ENCODE measurements at regions not wholly inside any gene's neighbourhood (a gene's known extent, or its start where the extent isn't known, plus 50 kb on each side); places are given as distances from the start of the nearest gene placed in this dataset.

DNA sequence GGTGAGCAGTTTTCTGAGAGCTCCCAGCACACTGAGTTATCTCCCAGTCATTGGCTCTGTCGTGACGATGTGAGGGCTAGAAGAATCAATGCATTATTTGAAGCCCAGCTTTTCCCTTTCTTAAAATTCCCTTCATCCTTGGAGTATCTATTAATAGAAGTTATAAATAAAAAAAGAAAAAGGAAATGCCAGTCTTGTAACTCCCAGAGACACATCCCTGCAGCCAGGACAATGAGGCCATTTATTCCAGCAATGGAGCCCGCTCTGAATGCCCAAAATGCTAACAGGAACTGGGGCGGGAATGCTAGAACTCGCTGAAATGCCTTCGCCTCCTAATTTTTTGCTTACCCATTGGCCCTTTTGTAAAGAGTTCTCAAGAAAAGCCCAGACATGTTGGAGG lies 305.8 kb downstream of the TFAP2C start:
- Histone ChIP-seq H3K4me3 (ENCODE audit: low read length in 2 of 2) (no peak overlapping the region), H3K9me3 (ENCODE audit: control insufficient read depth in 2 of 2, low read length in 2 of 2) (no peaks in the 10 kb centered on the region), H3K4me1 (ENCODE audit: control insufficient read depth, insufficient read depth, low read length) (no peaks in the 10 kb centered on the region), H3K36me3 (ENCODE audit: control insufficient read depth in 2 of 2, insufficient read depth in 2 of 2, low read length in 2 of 2) (no peaks in the 10 kb centered on the region), H3K27me3 (ENCODE audit: control insufficient read depth in 1 of 2, insufficient read depth in 2 of 2, low read length in 2 of 2) (peaks cover 0 to 13% of the 10 kb centered on the region in 2 donors), H3K27ac (ENCODE audit: low read length) (no peak overlapping the region), H3K9ac (ENCODE audit: low read length in 2 of 2) (no peak overlapping the region)

DNA sequence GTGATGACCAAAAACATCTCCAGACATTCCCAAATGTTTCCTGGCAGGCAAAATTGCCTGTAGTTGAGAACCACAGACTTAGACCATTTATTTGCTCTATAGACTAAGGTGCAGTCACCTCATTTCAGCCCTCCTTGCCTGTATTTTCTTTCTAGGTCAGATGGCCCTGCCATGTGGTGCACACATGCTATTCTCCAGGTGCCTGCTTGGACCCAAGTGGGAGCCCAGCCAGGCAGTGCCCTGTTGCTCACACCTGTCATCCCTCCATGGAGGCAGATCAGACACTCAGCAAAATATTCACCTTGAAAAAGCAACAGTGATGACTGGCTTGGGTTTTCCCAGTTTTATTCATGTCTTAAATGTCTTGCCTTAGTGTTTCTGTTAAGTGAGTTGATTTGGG lies 311.4 kb downstream of the TFAP2C start:
- no peak overlapping the region for H3K4me3 ChIP-seq (ENCODE audit: low read length in 2 of 2)
- H3K9me3 ChIP-seq (ENCODE audit: control insufficient read depth in 2 of 2, low read length in 2 of 2): no peaks in the 10 kb centered on the region
- H3K27ac ChIP-seq (ENCODE audit: low read length): no peak overlapping the region
- H3K9ac ChIP-seq (ENCODE audit: low read length in 2 of 2): no peak overlapping the region
- H3K36me3 ChIP-seq (ENCODE audit: control insufficient read depth in 2 of 2, insufficient read depth in 2 of 2, low read length in 2 of 2): no peaks in the 10 kb centered on the region
- H3K4me1 ChIP-seq (ENCODE audit: control insufficient read depth, insufficient read depth, low read length): no peaks in the 10 kb centered on the region
- peaks cover 0 to 3% of the 10 kb centered on the region in 2 donors for H3K27me3 ChIP-seq (ENCODE audit: control insufficient read depth in 1 of 2, insufficient read depth in 2 of 2, low read length in 2 of 2)

DNA sequence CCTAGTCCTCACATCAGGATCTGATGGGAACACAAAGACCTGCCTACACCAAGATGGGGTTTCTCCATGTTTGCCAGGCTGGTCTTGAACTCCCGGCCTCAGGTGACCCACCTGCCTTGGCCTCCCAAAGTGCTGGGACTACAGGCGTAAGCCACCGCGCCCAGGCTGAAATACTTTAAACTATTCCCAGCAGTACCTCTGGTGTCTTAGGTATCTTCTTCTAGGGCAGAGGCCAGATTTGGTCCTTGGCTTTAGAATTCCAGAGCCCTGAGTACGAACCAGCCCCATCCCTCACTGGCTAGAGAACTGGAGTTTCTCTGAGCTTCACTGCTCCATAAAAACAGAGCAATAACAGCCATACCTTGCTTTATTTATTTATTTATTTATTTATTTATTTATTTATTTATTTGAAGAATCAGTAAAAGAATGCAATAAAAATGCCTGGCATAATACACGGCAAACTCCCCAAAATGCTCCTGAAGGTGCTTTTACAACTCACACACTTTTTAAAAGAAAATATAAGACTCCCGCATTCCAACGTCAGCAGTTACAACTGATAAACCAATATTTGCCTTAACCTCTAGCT lies 312.1 kb downstream of the TFAP2C start:
- Histone ChIP-seq H3K36me3 (ENCODE audit: control insufficient read depth in 2 of 2, insufficient read depth in 2 of 2, low read length in 2 of 2) (no peaks in the 10 kb centered on the region), H3K27me3 (ENCODE audit: control insufficient read depth in 1 of 2, insufficient read depth in 2 of 2, low read length in 2 of 2) (peaks cover 0 to 5% of the 10 kb centered on the region in 2 donors)

DNA sequence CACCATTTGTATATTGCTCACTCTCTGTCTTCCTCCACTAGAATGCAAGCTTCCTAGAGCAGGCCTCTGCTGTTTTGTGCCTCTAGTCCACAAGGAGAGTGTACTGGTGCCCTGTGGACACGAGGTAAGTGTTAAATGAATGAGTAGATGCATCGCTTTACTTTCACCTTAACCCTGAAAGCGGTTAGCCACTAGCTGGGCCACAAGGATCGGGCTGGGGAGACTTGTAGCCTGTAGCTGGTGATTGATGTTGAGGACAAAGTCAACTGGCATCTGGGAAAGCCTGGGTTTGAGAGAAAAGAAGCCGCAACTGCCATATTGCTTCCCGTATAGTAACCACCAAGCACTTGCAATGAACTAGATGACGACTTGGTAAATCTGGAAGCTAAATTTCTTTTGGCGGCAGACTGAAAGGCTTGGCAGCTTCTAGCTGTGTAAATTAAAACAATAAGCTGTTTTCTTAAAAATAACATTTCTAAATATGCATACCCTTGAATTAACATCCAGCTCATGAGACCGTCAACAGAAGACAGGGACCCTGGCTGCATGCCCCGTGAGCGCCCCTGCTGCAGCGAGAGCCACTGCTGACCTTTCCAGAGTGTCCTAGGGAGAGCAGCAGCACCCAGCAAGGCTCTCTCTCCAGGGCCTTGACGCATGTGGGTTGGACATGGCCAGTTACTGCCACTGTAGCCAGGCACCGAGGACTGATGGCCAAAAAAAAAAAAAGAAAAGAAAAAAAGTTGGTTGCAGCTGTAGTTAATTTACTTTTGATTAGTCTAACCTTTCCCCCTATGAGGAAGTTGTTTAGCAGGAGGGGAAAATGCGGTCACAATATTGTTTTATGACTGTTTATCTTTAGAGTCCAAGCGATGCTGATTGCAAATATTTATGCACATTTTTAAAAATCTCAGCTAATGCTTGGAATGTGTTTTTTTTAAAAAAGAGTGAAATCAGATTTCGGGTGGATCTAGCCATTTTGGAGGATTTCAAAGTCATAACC lies 315.1 kb downstream of the TFAP2C start:
- Histone ChIP-seq H3K9ac (ENCODE audit: low read length in 2 of 2) (no peak overlapping the region), H3K4me1 (ENCODE audit: control insufficient read depth, insufficient read depth, low read length) (no peaks in the 10 kb centered on the region), H3K27me3 (ENCODE audit: control insufficient read depth in 1 of 2, insufficient read depth in 2 of 2, low read length in 2 of 2) (peaks cover 0 to 6% of the 10 kb centered on the region in 2 donors), H3K36me3 (ENCODE audit: control insufficient read depth in 2 of 2, insufficient read depth in 2 of 2, low read length in 2 of 2) (no peaks in the 10 kb centered on the region), H3K4me3 (ENCODE audit: low read length in 2 of 2) (no peak overlapping the region), H3K27ac (ENCODE audit: low read length) (no peak overlapping the region), H3K9me3 (ENCODE audit: control insufficient read depth in 2 of 2, low read length in 2 of 2) (no peaks in the 10 kb centered on the region)

More for the DNA sequence above, 312.1 kb downstream of the TFAP2C start:
- Histone ChIP-seq H3K9me3 (ENCODE audit: control insufficient read depth in 2 of 2, low read length in 2 of 2) (no peaks in the 10 kb centered on the region), H3K4me1 (ENCODE audit: control insufficient read depth, insufficient read depth, low read length) (no peaks in the 10 kb centered on the region), H3K4me3 (ENCODE audit: low read length in 2 of 2) (no peak overlapping the region), H3K9ac (ENCODE audit: low read length in 2 of 2) (no peak overlapping the region), H3K27ac (ENCODE audit: low read length) (no peak overlapping the region)

DNA sequence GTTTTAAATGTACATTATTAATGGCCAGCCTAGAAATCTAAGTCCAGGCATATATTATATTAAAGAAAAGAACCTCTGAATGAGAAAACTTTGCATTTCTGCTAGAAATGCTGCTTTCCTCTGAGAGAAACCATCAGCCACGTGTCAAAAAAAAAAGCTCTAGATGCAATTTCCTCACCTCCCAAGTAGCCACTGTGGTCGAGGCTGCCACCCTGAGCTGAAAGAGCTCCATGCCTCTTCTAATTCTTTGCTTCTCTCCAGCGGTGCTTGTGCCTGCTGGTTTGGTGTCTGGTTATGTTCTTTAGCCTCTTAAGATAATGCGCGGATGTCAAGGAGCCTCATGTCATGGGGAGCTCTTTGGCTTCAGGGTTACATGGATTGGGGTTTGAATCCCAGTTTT lies 316.0 kb downstream of the TFAP2C start:
- H3K9ac ChIP-seq (ENCODE audit: low read length in 2 of 2): no peak overlapping the region
- H3K27me3 ChIP-seq (ENCODE audit: control insufficient read depth in 1 of 2, insufficient read depth in 2 of 2, low read length in 2 of 2): peaks cover 0 to 9% of the 10 kb centered on the region in 2 donors
- H3K27ac ChIP-seq (ENCODE audit: low read length): no peak overlapping the region
- no peak overlapping the region for H3K4me3 ChIP-seq (ENCODE audit: low read length in 2 of 2)
- H3K9me3 ChIP-seq (ENCODE audit: control insufficient read depth in 2 of 2, low read length in 2 of 2): no peaks in the 10 kb centered on the region
- H3K4me1 ChIP-seq (ENCODE audit: control insufficient read depth, insufficient read depth, low read length): no peaks in the 10 kb centered on the region
- H3K36me3 ChIP-seq (ENCODE audit: control insufficient read depth in 2 of 2, insufficient read depth in 2 of 2, low read length in 2 of 2): no peaks in the 10 kb centered on the region

DNA sequence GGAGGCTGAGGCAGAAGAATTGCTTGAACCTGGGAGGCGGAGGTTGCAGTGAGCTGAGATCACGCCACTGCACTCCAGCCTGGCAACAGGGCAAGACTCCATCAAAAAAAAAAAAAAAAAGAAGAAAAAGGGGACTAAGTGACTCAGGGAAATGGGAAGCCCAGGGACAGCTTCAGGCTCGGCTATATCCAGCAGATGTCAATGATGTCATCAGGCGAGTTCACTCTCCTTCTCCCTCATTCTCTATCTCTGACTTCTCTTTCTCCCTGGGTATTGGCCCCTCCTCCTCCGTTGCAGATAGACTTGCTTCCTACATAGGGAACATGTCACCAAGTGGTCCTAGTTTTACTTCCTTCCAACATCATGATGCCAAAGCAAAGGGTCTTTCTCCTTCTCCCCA lies 316.8 kb downstream of the TFAP2C start:
- Histone ChIP-seq H3K9me3 (ENCODE audit: control insufficient read depth in 2 of 2, low read length in 2 of 2) (no peaks in the 10 kb centered on the region), H3K4me1 (ENCODE audit: control insufficient read depth, insufficient read depth, low read length) (no peaks in the 10 kb centered on the region), H3K36me3 (ENCODE audit: control insufficient read depth in 2 of 2, insufficient read depth in 2 of 2, low read length in 2 of 2) (no peaks in the 10 kb centered on the region), H3K4me3 (ENCODE audit: low read length in 2 of 2) (no peak overlapping the region), H3K27ac (ENCODE audit: low read length) (no peak overlapping the region), H3K9ac (ENCODE audit: low read length in 2 of 2) (no peak overlapping the region), H3K27me3 (ENCODE audit: control insufficient read depth in 1 of 2, insufficient read depth in 2 of 2, low read length in 2 of 2) (peaks cover 0 to 9% of the 10 kb centered on the region in 2 donors)

DNA sequence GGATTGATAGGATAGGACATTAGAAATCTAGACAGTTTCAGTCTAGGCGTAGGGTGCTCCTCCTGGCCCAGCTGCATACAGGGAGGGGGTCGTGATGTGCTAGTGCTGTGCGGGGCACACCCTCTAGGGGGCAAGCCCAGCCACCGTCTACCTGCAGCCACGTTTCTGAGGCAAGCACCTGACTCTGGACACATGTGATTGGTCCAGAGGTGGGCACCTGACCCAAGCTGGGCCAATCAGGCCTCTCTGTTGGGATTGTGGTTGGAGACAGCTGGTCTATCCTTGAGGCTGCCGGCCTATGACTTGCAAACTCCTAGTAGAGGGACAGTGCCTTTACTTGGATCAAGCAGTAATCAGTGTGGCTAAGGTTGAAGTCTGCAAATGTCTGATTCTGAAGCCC lies 317.1 kb downstream of the BMP7 start:
- Histone ChIP-seq H3K4me1 (ENCODE audit: control insufficient read depth, insufficient read depth, low read length) (no peaks in the 10 kb centered on the region), H3K27ac (ENCODE audit: low read length) (no peak overlapping the region), H3K4me3 (ENCODE audit: low read length in 2 of 2) (no peak overlapping the region), H3K36me3 (ENCODE audit: control insufficient read depth in 2 of 2, insufficient read depth in 2 of 2, low read length in 2 of 2) (no peaks in the 10 kb centered on the region), H3K9me3 (ENCODE audit: control insufficient read depth in 2 of 2, low read length in 2 of 2) (peaks cover 0 to 2% of the 10 kb centered on the region in 2 donors), H3K9ac (ENCODE audit: low read length in 2 of 2) (no peak overlapping the region), H3K27me3 (ENCODE audit: control insufficient read depth in 1 of 2, insufficient read depth in 2 of 2, low read length in 2 of 2) (peaks cover 2 to 15% of the 10 kb centered on the region in 2 donors)

DNA sequence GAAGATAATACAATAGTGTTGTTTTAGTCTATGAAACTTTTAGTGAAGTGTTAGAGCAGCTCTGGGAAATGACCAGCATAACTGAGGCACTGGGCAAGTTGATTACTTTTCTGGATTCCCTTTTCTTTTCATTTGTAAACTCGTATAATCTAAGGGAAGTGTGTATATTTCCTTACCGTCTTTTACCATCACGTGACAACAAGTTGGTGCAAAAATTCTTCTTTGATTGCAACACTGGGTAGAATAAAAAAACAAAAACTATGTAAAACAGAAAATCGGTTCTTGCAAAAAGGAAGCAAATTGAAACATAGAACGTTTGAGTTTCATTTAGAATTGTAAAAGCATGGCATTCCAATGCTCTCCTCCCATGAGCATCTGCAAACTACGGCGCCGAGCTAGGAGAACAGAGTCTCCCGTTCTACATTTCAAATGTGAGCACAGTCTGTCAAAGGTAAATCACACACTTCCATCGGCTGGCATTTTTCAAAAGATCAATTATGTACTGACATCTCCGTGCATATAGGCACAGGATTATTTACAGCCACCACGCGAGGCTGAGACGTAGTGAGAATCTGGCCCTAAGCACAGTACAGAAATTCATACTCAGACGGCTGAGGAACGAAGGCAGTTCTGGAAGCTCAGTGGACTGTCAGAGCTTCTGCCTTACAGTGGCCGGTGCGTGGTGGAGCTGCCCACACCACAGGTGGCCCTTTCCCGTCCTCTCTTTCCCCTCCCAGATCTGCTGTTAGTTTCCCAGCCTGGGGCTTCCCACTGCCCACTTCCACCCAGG lies 314.0 kb downstream of the BMP7 start:
- Histone ChIP-seq H3K9ac (ENCODE audit: low read length in 2 of 2) (no peak overlapping the region), H3K4me3 (ENCODE audit: low read length in 2 of 2) (no peak overlapping the region), H3K36me3 (ENCODE audit: control insufficient read depth in 2 of 2, insufficient read depth in 2 of 2, low read length in 2 of 2) (no peaks in the 10 kb centered on the region), H3K27ac (ENCODE audit: low read length) (no peak overlapping the region), H3K27me3 (ENCODE audit: control insufficient read depth in 1 of 2, insufficient read depth in 2 of 2, low read length in 2 of 2) (peaks cover 5 to 9% of the 10 kb centered on the region in 2 donors), H3K4me1 (ENCODE audit: control insufficient read depth, insufficient read depth, low read length) (no peaks in the 10 kb centered on the region), H3K9me3 (ENCODE audit: control insufficient read depth in 2 of 2, low read length in 2 of 2) (peaks cover 0 to 2% of the 10 kb centered on the region in 2 donors)

DNA sequence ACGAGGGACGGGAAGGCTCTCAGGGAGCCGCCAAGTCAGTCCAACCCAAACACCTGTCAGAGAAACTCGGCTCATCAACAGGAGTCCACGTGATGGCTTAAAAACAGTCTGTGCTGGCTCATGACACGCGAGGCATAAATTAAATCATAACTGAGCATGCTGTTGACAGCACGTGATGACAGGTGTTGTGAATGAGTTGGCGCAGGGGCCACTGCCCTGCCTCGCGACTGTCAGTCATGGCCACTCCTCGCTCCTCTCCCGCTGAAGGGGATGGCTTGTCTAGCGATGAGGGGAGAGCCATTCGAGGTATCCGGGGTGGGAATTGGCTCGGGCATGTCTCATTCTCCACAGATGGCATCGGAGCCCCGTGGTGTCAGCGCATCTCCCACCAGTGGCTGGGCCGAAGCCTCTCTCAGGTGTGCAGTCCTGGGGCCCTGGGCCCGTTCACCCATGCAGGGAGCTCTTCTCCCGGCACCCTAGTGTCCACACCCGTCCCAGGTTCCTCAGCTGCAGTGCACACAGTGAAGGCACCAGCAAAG lies 313.3 kb downstream of the BMP7 start:
- Histone ChIP-seq H3K36me3 (ENCODE audit: control insufficient read depth in 2 of 2, insufficient read depth in 2 of 2, low read length in 2 of 2) (no peaks in the 10 kb centered on the region), H3K9me3 (ENCODE audit: control insufficient read depth in 2 of 2, low read length in 2 of 2) (peaks cover 0 to 2% of the 10 kb centered on the region in 2 donors), H3K9ac (ENCODE audit: low read length in 2 of 2) (no peak overlapping the region), H3K27me3 (ENCODE audit: control insufficient read depth in 1 of 2, insufficient read depth in 2 of 2, low read length in 2 of 2) (peaks cover 5 to 9% of the 10 kb centered on the region in 2 donors), H3K4me3 (ENCODE audit: low read length in 2 of 2) (no peak overlapping the region), H3K4me1 (ENCODE audit: control insufficient read depth, insufficient read depth, low read length) (no peaks in the 10 kb centered on the region), H3K27ac (ENCODE audit: low read length) (no peak overlapping the region)

DNA sequence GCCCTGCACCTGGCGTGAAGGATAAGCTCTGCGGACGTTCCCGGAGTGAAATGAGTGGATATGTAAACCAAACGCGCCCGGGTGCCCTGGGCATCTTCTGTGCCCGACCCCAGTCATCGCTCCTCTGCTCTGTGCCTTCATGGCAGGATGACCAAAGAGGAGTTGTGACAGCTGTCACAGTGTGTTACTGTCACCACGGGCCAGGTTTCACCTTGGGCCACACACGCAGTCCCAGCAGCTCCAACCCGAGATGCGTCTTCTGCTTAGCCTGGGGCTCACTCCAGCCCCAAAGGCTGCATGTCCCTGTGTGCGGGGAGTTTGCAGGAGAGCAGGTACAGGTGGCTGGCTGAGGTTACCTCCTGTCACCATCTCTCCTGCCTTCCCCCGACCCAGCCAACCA lies 311.6 kb downstream of the BMP7 start:
- Histone ChIP-seq H3K9ac (ENCODE audit: low read length in 2 of 2) (no peak overlapping the region), H3K4me1 (ENCODE audit: control insufficient read depth, insufficient read depth, low read length) (no peaks in the 10 kb centered on the region), H3K36me3 (ENCODE audit: control insufficient read depth in 2 of 2, insufficient read depth in 2 of 2, low read length in 2 of 2) (no peaks in the 10 kb centered on the region), H3K27ac (ENCODE audit: low read length) (no peak overlapping the region), H3K9me3 (ENCODE audit: control insufficient read depth in 2 of 2, low read length in 2 of 2) (peaks cover 0 to 2% of the 10 kb centered on the region in 2 donors), H3K27me3 (ENCODE audit: control insufficient read depth in 1 of 2, insufficient read depth in 2 of 2, low read length in 2 of 2) (peaks cover 5 to 8% of the 10 kb centered on the region in 2 donors), H3K4me3 (ENCODE audit: low read length in 2 of 2) (no peak overlapping the region)
